Heart right ventricle (tissue), 16 donors: ENCODE measurements at regions not wholly inside any gene's neighbourhood (a gene's known extent, or its start where the extent isn't known, plus 50 kb on each side); places are given as distances from the start of the nearest gene placed in this dataset.

ENCODE experiments used
- ATAC-seq, 8 donors: fragments of 200-7000 bp; cut with Tn5 transposase; one replicate each; pipeline ENCODE4 v1.9.1; 2020; ENCODE audit warnings: mild to moderate bottlenecking in 8 of 8, moderate library complexity in 8 of 8, moderate number of reproducible peaks in 1 of 8
- DNase-seq, 2 donors: peaks; one replicate each; pipeline ENCODE4 v3.0.0-alpha.2; 2020
- H3K27ac ChIP-seq, 10 donors: fragments of 200-600 bp; sonication (generic) in 2 of 10; one replicate each; pipeline versions ENCODE4 v1.5.0 to v1.8.0; 2020 to 2022; ENCODE audit warnings: mild to moderate bottlenecking in 3 of 10
- H3K27me3 ChIP-seq, 7 donors: fragments of 200-600 bp; one replicate each; pipeline ENCODE4 v1.8.0; 2021 to 2022; ENCODE audit warnings: mild to moderate bottlenecking in 2 of 7
- H3K36me3 ChIP-seq, 9 donors: fragments of 200-600 bp; sonication (generic) in 1 of 9; one replicate each; pipeline versions ENCODE4 v1.5.0 to v1.8.0; 2020 to 2022; ENCODE audit warnings: mild to moderate bottlenecking in 2 of 9
- H3K4me1 ChIP-seq, 9 donors: fragments of 200-600 bp; sonication (generic) in 1 of 9; one replicate each; pipeline versions ENCODE4 v1.5.0 to v1.8.0; 2020 to 2022; ENCODE audit warnings: mild to moderate bottlenecking in 4 of 9
- H3K4me3 ChIP-seq, 10 donors: fragments of 200-600 bp; sonication (generic) in 2 of 10; one replicate each; pipeline versions ENCODE4 v1.5.0 to v1.8.0; 2020 to 2022; ENCODE audit warnings: mild to moderate bottlenecking in 7 of 10, moderate library complexity in 2 of 10
- H3K9me3 ChIP-seq, 11 donors: fragments of 200-600 bp in 10 of 11; sonication (generic) in 2 of 11; one replicate each; pipeline versions ENCODE4 v1.5.0 to v1.8.0; 2013 to 2022; ENCODE audit warnings: mild to moderate bottlenecking in 2 of 11, control low read depth in 1 of 11, moderate library complexity in 1 of 11
- WGBS, 2 donors: extraction: QIAGEN DNeasy Blood & Tissue Kit; methylation state at CpG; one replicate each; pipeline ENCODE4 v1.1.7; 2013; ENCODE audit warnings: inconsistent platforms in 1 of 2; 5-methylcytosine and 5-hydroxymethylcytosine counted together
- intact Hi-C, 10 donors: fragments of 100-400 bp; cut with DNase I; formaldehyde crosslinking; loops; one replicate each; pipeline versions ENCODE4 v1.11.1 to v1.14.2; 2022
- TF ChIP-seq, protein P1 (sequence below), 9 donors: fragments of 200-600 bp; sonication (generic) in 2 of 9; IDR thresholded peaks; one replicate each; pipeline versions ENCODE4 v1.5.0 to v1.8.0; 2021 to 2022; ENCODE audit warnings: antibody characterized with exemption in 9 of 9, mild to moderate bottlenecking in 5 of 9, moderate library complexity in 1 of 9
- donor health status: Arrhythmogenic right ventricular cardiomyopathy.
- donor health status: ischemic (EF 13 %, LVEDD 7.1; RV severe dilation, severe dysfunction).
- donor health status: healthy with polysubstance abuse.
- donor health status: DM: no; HTN: yes; CAD: no.
- donor health status: DM: no; HTN: no; CAD: no.
- donor health status: ischemic (EF 25% LVEDD 6.9; RV normal size, moderate dysfunction).
- donor health status: ischemic (EF 25% LVEDD 5.7; RV mildly dilated, moderate dysfunction).
- donor health status: healthy.
- donor health status: DM: yes; HTN: yes; CAD: no.
- donor health status: Ischemic cardiomyopathy.
- donor health status: ischemic (EF 35%, LVEDD 5.7; RV mildly dilated, moderate dysfunction).
- donor health status: nonischemic (EF 11% LVEDD 7.7; RV severe dilation, severe dysfunction).
- donor health status: DM: yes; HTN: yes; CAD: no.
- donor health status: PGD.
- donor health status: ischemic (EF 29% LVEDD 5.4; RV normal size, mild dysfunction).
- donor health status: nonischemic (EF 23%, LVEDD 6.1; RV moderate dilation, normal function).

GRCh38 chr2:4588606-4589005 is 885.2 kb downstream of the DCDC2C start:
- TF ChIP-seq, protein P1, sequence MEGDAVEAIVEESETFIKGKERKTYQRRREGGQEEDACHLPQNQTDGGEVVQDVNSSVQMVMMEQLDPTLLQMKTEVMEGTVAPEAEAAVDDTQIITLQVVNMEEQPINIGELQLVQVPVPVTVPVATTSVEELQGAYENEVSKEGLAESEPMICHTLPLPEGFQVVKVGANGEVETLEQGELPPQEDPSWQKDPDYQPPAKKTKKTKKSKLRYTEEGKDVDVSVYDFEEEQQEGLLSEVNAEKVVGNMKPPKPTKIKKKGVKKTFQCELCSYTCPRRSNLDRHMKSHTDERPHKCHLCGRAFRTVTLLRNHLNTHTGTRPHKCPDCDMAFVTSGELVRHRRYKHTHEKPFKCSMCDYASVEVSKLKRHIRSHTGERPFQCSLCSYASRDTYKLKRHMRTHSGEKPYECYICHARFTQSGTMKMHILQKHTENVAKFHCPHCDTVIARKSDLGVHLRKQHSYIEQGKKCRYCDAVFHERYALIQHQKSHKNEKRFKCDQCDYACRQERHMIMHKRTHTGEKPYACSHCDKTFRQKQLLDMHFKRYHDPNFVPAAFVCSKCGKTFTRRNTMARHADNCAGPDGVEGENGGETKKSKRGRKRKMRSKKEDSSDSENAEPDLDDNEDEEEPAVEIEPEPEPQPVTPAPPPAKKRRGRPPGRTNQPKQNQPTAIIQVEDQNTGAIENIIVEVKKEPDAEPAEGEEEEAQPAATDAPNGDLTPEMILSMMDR (IDR thresholded peaks at IDR 0.05), result no peak
- no peak for DNase-seq
- no peaks in the 10 kb centered on the region for H3K4me1 ChIP-seq
- intact Hi-C loops, result no loop called here
- no peak for ATAC-seq
- no peaks in the 10 kb centered on the region for H3K36me3 ChIP-seq
- H3K4me3 ChIP-seq, result no peak overlapping the region
- H3K9me3 ChIP-seq, result peaks cover 0 to 11% (median 0%) of the 10 kb centered on the region in 11 donors
- WGBS, 2 donors, result 57 to 60% methylated on average over 2 of the region's 2 CpGs
- no peaks in the 10 kb centered on the region for H3K27me3 ChIP-seq
- H3K27ac ChIP-seq, result no peak overlapping the region

- TF ChIP-seq, protein P1 (IDR thresholded peaks at IDR 0.05), result no peak
- no peaks in the 10 kb centered on the region for H3K36me3 ChIP-seq
- ATAC-seq (no peak), DNase-seq (no peak)
- H3K27me3 ChIP-seq, result no peaks in the 10 kb centered on the region
- intact Hi-C loops, result no loop called here
- H3K4me1 ChIP-seq, result no peaks in the 10 kb centered on the region
- peaks cover 0 to 13% (median 0%) of the 10 kb centered on the region in 11 donors for H3K9me3 ChIP-seq
- H3K4me3 ChIP-seq, result no peak overlapping the region
- H3K27ac ChIP-seq, result no peak overlapping the region
- WGBS, 2 donors, result 78 to 84% methylated on average over 7 of the region's 7 CpGs
Measured at GRCh38 chr2:4591261-4591660, 887.9 kb downstream of the DCDC2C start.

GRCh38 chr2:4597400-4597799 is 894.0 kb downstream of the DCDC2C start:
- DNase-seq, result no peak
- WGBS, 2 donors, result 80 to 90% methylated on average over 3 of the region's 3 CpGs
- TF ChIP-seq, protein P1 (IDR thresholded peaks at IDR 0.05), result no peak
- Histone ChIP-seq H3K27ac (no peak overlapping the region), H3K4me3 (no peak overlapping the region), H3K36me3 (no peaks in the 10 kb centered on the region), H3K27me3 (no peaks in the 10 kb centered on the region), H3K4me1 (no peaks in the 10 kb centered on the region), H3K9me3 (peaks cover 0 to 9% (median 0%) of the 10 kb centered on the region in 11 donors)
- intact Hi-C loops, result no loop called here
- ATAC-seq, result no peak

DNA sequence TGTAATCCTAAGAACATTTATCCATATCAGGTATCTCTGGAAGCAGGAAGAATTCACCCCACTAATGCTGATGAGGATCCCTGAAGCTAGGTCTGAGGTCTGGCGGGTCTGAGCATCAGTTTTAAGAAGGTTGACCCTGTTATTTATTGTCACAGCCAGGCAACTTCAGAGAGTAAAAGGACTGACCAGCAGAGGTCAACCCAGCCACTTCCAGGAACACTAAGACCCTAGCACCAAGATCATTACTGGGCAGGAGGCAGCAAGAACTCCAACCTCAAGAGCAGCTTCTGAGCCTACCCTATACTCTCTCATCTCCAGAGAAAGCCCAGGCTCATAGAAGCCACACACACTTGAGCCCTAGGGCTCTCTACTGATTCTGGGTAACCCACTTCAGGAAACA is 901.4 kb downstream of the DCDC2C start:
- Histone ChIP-seq H3K4me1 (no peaks in the 10 kb centered on the region), H3K27ac (no peak overlapping the region), H3K27me3 (no peaks in the 10 kb centered on the region), H3K9me3 (no peaks in the 10 kb centered on the region), H3K4me3 (no peak overlapping the region), H3K36me3 (no peaks in the 10 kb centered on the region)
- intact Hi-C loops, result no loop called here
- TF ChIP-seq, protein P1 (IDR thresholded peaks at IDR 0.05), result no peak
- DNase-seq (no peak), ATAC-seq (no peak)
- WGBS, 2 donors, result 54 to 62% methylated on average over 1 of the region's 1 CpG
